Stimulated activated naive CD8-positive, alpha-beta T cell treated with anti-CD3 and anti-CD28 coated beads, Interleukin-15, Interleukin-2, amounts not matched to agents 100 U/mL and 50 U/mL, for 24 hours (primary cell): ENCODE measurements at regions not wholly inside any gene's neighbourhood (a gene's known extent, or its start where the extent isn't known, plus 50 kb on each side); places are given as distances from the start of the nearest gene placed in this dataset.

Source experiments
- ATAC-seq: fragments of 150-1000 bp; cut with Tn5 transposase; one replicate; pipeline ENCODE4 v1.10.0; 2021
- DNase-seq: peaks from one replicate; pipeline ENCODE4 v3.0.0; 2021

GRCh38 chr17:13302983-13303382, 285.2 kb upstream of the ELAC2 start:
- DNase-seq (no peak), ATAC-seq (no peak)

GRCh38 chr17:13302419-13302818, 284.6 kb upstream of the ELAC2 start:
- DNase-seq (no peak), ATAC-seq (no peak)

GRCh38 chr17:13297183-13297582, 279.4 kb upstream of the ELAC2 start:
- DNase-seq: no peak
- ATAC-seq: no peak

- DNase-seq (no peak), ATAC-seq (no peak)
Measured at GRCh38 chr17:13293421-13293820, 275.6 kb upstream of the ELAC2 start.

GRCh38 chr17:13292291-13292690, 274.5 kb upstream of the ELAC2 start:
- no peak for ATAC-seq
- no peak for DNase-seq

- no peak for ATAC-seq
- DNase-seq: no peak
Measured at GRCh38 chr17:13288248-13288647, 270.4 kb upstream of the ELAC2 start.

GRCh38 chr17:13287226-13287625, 269.4 kb upstream of the ELAC2 start:
- DNase-seq: no peak
- no peak for ATAC-seq

- DNase-seq: no peak
- no peak for ATAC-seq
Measured at GRCh38 chr17:13283606-13284005, 265.8 kb upstream of the ELAC2 start.

GRCh38 chr17:13281626-13282025, 263.8 kb upstream of the ELAC2 start:
- ATAC-seq (no peak), DNase-seq (no peak)

GRCh38 chr17:13273806-13274205, 256.0 kb upstream of the ELAC2 start:
- DNase-seq: no peak
- ATAC-seq: no peak

GRCh38 chr17:13272296-13272695, 254.5 kb upstream of the ELAC2 start:
- DNase-seq (no peak), ATAC-seq (no peak)

GRCh38 chr17:13268791-13269595, 251.2 kb upstream of the ELAC2 start:
- DNase-seq (no peak), ATAC-seq (no peak)

GRCh38 chr17:13266606-13267005, 248.8 kb upstream of the ELAC2 start:
- no peak for ATAC-seq
- no peak for DNase-seq

GRCh38 chr17:13265311-13265710, 247.5 kb upstream of the ELAC2 start:
- ATAC-seq: no peak
- DNase-seq: no peak

GRCh38 chr17:13263746-13264145, 245.9 kb upstream of the ELAC2 start:
- DNase-seq: no peak
- no peak for ATAC-seq

- DNase-seq (no peak), ATAC-seq (no peak)
Measured at GRCh38 chr17:13256545-13256944, 238.7 kb upstream of the ELAC2 start.

- DNase-seq (no peak), ATAC-seq (no peak)
Measured at GRCh38 chr17:13253733-13254410, 236.0 kb upstream of the ELAC2 start.

- DNase-seq (no peak), ATAC-seq (no peak)
Measured at GRCh38 chr17:13244513-13244912, 226.7 kb upstream of the ELAC2 start.

GRCh38 chr17:13243585-13243984, 225.8 kb upstream of the ELAC2 start:
- ATAC-seq: no peak
- DNase-seq: no peak

GRCh38 chr17:13240851-13241250, 223.0 kb upstream of the ELAC2 start:
- DNase-seq: no peak
- ATAC-seq: no peak

GRCh38 chr17:13230350-13231264, 212.8 kb upstream of the ELAC2 start:
- no peak for DNase-seq
- no peak for ATAC-seq

- no peak for DNase-seq
- no peak for ATAC-seq
Measured at GRCh38 chr17:13228225-13228624, 210.4 kb upstream of the ELAC2 start.

GRCh38 chr17:13222975-13223374, 205.1 kb upstream of the ELAC2 start:
- no peak for ATAC-seq
- DNase-seq: no peak
